RCC 7860 (cell line): ENCODE measurements at regions not wholly inside any gene's neighbourhood (a gene's known extent, or its start where the extent isn't known, plus 50 kb on each side); places are given as distances from the start of the nearest gene placed in this dataset.

Experiments used
- DNase-seq: peaks from one replicate; pipeline ENCODE4 v3.0.0-alpha.2; 2015; ENCODE audit warnings: low spot score
- FAIRE-seq: peaks from 2 replicates; lab custom pipeline; 2012; peaks lifted over from hg19 to GRCh38; lab: Jason Lieb, UNC

GRCh38 chrX:10387011-10387410 lies 230.2 kb downstream of the CLCN4 start:
- no peak for FAIRE-seq
- no peak for DNase-seq

GRCh38 chrX:10390187-10390586 lies 230.2 kb downstream of the MID1 start:
- DNase-seq, result no peak
- FAIRE-seq, result no peak

GRCh38 chrX:10393241-10393640 lies 227.1 kb downstream of the MID1 start:
- FAIRE-seq, result no peak
- no peak for DNase-seq

GRCh38 chrX:10393899-10394298 lies 226.5 kb downstream of the MID1 start:
- DNase-seq (peak; percentile 76), FAIRE-seq (peak; percentile 89)

GRCh38 chrX:10395179-10395578 lies 225.2 kb downstream of the MID1 start:
- FAIRE-seq, result peak; percentile 86
- peak; percentile 42 for DNase-seq
